Heart left ventricle (tissue), 16 donors: ENCODE measurements at regions not wholly inside any gene's neighbourhood (a gene's known extent, or its start where the extent isn't known, plus 50 kb on each side); places are given as distances from the start of the nearest gene placed in this dataset.

Experiments used
- ATAC-seq, 4 donors: fragments of 200-7000 bp; cut with Tn5 transposase; one replicate each; pipeline ENCODE4 v1.9.1; 2020 to 2022; ENCODE audit warnings: moderate library complexity in 4 of 4, mild to moderate bottlenecking in 3 of 4, moderate number of reproducible peaks in 1 of 4
- DNase-seq, 5 donors: peaks; one replicate each; pipeline ENCODE4 v3.0.0-alpha.2; 2020
- H3K27ac ChIP-seq, 12 donors: fragments of 200-600 bp; sonication (generic) in 4 of 12; one replicate each; pipeline versions ENCODE4 v1.5.0 to v1.8.0; 2016 to 2022; ENCODE audit warnings: mild to moderate bottlenecking in 2 of 12
- H3K27me3 ChIP-seq, 9 donors: fragments of 200-600 bp; sonication (generic) in 2 of 9; one replicate each; pipeline versions ENCODE4 v1.5.1 to v1.8.0; 2016 to 2022; ENCODE audit warnings: mild to moderate bottlenecking in 3 of 9
- H3K36me3 ChIP-seq, 9 donors: fragments of 200-600 bp; sonication (generic) in 2 of 9; one replicate each; pipeline versions ENCODE4 v1.5.0 to v1.8.0; 2018 to 2022; ENCODE audit warnings: mild to moderate bottlenecking in 2 of 9
- H3K4me1 ChIP-seq, 12 donors: fragments of 200-600 bp; sonication (generic) in 4 of 12; one replicate each; pipeline versions ENCODE4 v1.5.0 to v1.8.0; 2016 to 2022; ENCODE audit warnings: mild to moderate bottlenecking in 3 of 12
- H3K4me3 ChIP-seq, 12 donors: fragments of 200-600 bp; sonication (generic) in 4 of 12; one replicate each; pipeline versions ENCODE4 v1.5.0 to v1.8.0; 2017 to 2022; ENCODE audit warnings: mild to moderate bottlenecking in 9 of 12, moderate library complexity in 4 of 12
- H3K9me3 ChIP-seq, 12 donors: fragments of 200-600 bp; sonication (generic) in 4 of 12; one replicate each; pipeline versions ENCODE4 v1.5.0 to v1.8.0; 2016 to 2022; ENCODE audit warnings: mild to moderate bottlenecking in 1 of 12
- CTCF ChIP-seq, 12 donors: fragments of 200-600 bp; sonication (generic) in 4 of 12; IDR thresholded peaks; one replicate each; pipeline versions ENCODE4 v1.5.0 to v1.8.0; 2018 to 2022; ENCODE audit warnings: antibody characterized with exemption in 12 of 12, mild to moderate bottlenecking in 5 of 12
- POLR2A ChIP-seq, 2 donors: fragments of 450-650 bp; IDR thresholded peaks; one replicate each; pipeline ENCODE4 v1.6.1; 2017; ENCODE audit warnings: antibody characterized with exemption in 2 of 2, mild to moderate bottlenecking in 2 of 2, moderate library complexity in 2 of 2
- whole genome bisulfite sequencing, 4 donors: extraction: QIAGEN DNeasy Blood & Tissue Kit in 2 of 4; methylation state at CpG; one replicate each; pipeline versions ENCODE4 v1.1.5 to v1.1.7; 2013 to 2018; 5-methylcytosine and 5-hydroxymethylcytosine counted together
- intact Hi-C, 10 donors: fragments of 100-400 bp; cut with DNase I; formaldehyde crosslinking; loops; one replicate each; pipeline versions ENCODE4 v1.11.1 to v1.14.2; 2022
- donor health status: ischemic (EF 13 %, LVEDD 7.1; RV severe dilation, severe dysfunction).
- donor health status: healthy with polysubstance abuse.
- donor health status: DM: no; HTN: yes; CAD: no.
- donor health status: DM: no; HTN: no; CAD: no.
- donor health status: ischemic (EF 25% LVEDD 6.9; RV normal size, moderate dysfunction).
- donor health status: ischemic (EF 25% LVEDD 5.7; RV mildly dilated, moderate dysfunction).
- donor health status: healthy.
- donor health status: DM: yes; HTN: yes; CAD: no.
- donor health status: ischemic (EF 35%, LVEDD 5.7; RV mildly dilated, moderate dysfunction).
- donor health status: nonischemic (EF 11% LVEDD 7.7; RV severe dilation, severe dysfunction).
- donor health status: DM: yes; HTN: yes; CAD: no.
- donor health status: PGD.
- donor health status: ischemic (EF 29% LVEDD 5.4; RV normal size, mild dysfunction).
- donor health status: nonischemic (EF 23%, LVEDD 6.1; RV moderate dilation, normal function).

- Histone ChIP-seq H3K9me3 (no peaks in the 10 kb centered on the region), H3K36me3 (no peaks in the 10 kb centered on the region), H3K4me3 (no peak overlapping the region), H3K27ac (no peak overlapping the region), H3K27me3 (no peaks in the 10 kb centered on the region), H3K4me1 (no peaks in the 10 kb centered on the region)
- ATAC-seq (no peak), DNase-seq (no peak)
- TF ChIP-seq POLR2A (IDR thresholded peaks at IDR 0.05) = no peak
- no peak for TF ChIP-seq CTCF (IDR thresholded peaks at IDR 0.05)
- intact Hi-C loops = no loop called here
- 73 to 82% (median 77%) methylated on average over 4 to 6 of the region's 6 CpGs for WGBS, 4 donors
Measured at GRCh38 chr9:119500072-119500771, 131.0 kb upstream of the BRINP1 start.

DNA sequence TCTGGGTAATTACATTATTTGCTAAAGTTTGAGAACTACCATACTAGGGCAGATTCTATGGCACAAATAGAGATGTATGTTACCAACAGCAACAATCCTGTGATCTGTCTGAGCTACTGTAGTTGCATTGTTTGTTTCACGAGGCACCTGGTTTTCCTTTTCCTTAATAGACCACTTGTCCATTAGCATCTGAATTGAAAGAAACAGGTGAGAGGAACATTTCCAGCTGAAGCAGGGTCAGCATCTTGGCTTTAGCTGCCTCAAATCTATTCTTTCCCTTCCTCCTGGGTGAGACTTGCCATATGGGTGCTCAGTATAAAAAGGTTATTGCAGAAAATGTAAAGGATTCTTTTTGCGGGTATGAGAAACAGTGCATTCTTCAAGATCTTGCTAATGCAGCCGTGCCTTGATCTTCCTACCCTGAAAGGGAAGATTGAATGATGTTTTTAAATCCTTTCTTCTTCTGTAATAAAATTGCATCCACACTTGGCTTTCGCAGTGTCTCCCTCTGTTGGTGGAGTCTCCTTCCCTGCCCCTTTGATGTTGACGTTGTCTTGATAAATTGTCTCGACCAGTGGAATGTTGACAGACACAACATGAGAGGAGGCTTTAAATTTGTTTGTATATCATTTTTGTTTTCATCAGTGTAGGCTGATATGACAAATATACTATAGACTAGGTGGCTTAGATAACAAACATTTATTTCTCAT is 118.0 kb upstream of the BRINP1 start:
- no peaks in the 10 kb centered on the region for H3K4me1 ChIP-seq
- DNase-seq (no peak), ATAC-seq (no peak)
- no peaks in the 10 kb centered on the region for H3K9me3 ChIP-seq
- WGBS, 4 donors = 53 to 59% (median 58%) methylated on average over 6 of the region's 6 CpGs
- peaks cover 0 to 7% (median 0%) of the 10 kb centered on the region in 9 donors for H3K27me3 ChIP-seq
- intact Hi-C loops = no loop called here
- H3K4me3 ChIP-seq = no peak overlapping the region
- no peaks in the 10 kb centered on the region for H3K36me3 ChIP-seq
- no peak overlapping the region for H3K27ac ChIP-seq
- TF ChIP-seq POLR2A (IDR thresholded peaks at IDR 0.05) (no peak), CTCF (IDR thresholded peaks at IDR 0.05) (no peak)

DNA sequence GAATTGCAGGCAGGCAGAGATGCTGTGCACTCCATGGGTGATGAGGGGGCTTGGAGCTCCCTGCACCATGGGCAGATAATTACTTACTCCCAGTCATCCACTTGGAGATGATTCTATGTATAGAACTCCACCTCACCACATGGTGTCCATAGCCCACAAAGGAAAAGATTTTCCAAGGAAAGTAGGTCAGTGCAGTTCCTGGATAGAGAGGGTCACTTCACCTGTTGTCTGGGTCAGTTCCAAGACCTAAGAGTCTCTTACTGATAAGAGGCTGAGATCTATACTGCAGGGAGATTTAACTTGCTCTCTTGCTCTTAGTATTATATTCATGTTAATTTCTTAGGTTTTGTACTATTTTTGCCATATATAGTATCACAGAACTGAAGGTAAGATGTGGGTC is 113.9 kb upstream of the BRINP1 start:
- intact Hi-C loops = no loop called here
- Histone ChIP-seq H3K27ac (no peak overlapping the region), H3K4me1 (no peaks in the 10 kb centered on the region), H3K27me3 (no peaks in the 10 kb centered on the region), H3K36me3 (no peaks in the 10 kb centered on the region), H3K4me3 (no peak overlapping the region), H3K9me3 (no peaks in the 10 kb centered on the region)
- DNase-seq = no peak
- no peak for ATAC-seq
- TF ChIP-seq POLR2A (IDR thresholded peaks at IDR 0.05) (no peak), CTCF (IDR thresholded peaks at IDR 0.05) (no peak)

- Histone ChIP-seq H3K9me3 (no peaks in the 10 kb centered on the region), H3K4me3 (no peak overlapping the region), H3K27me3 (no peaks in the 10 kb centered on the region), H3K36me3 (no peaks in the 10 kb centered on the region), H3K27ac (no peak overlapping the region), H3K4me1 (no peaks in the 10 kb centered on the region)
- ATAC-seq (no peak), DNase-seq (no peak)
- TF ChIP-seq CTCF (IDR thresholded peaks at IDR 0.05) = no peak
- 72 to 87% (median 76%) methylated on average over 7 of the region's 7 CpGs for WGBS, 4 donors
- intact Hi-C loops = no loop called here
Measured at GRCh38 chr9:119477197-119477596, 108.0 kb upstream of the BRINP1 start.
